ENCODE measurements at regions not wholly inside any gene's neighbourhood (a gene's known extent, or its start where the extent isn't known, plus 50 kb on each side); places are given as distances from the start of the nearest gene placed in this dataset.
"Not testable (repeated sequence)": the region's sequence is repeated elsewhere in the genome, so short reads cannot be mapped to it uniquely, and the experiment has no call there.

GRCh38 chr10:26355241-26355640 is 82.9 kb upstream of the APBB1IP start:
- no peak for DNase-seq (ENCODE audit: low spot score)

GRCh38 chr10:26357203-26357602 is 80.9 kb upstream of the APBB1IP start:
- DNase-seq (ENCODE audit: low spot score) = no peak

DNA sequence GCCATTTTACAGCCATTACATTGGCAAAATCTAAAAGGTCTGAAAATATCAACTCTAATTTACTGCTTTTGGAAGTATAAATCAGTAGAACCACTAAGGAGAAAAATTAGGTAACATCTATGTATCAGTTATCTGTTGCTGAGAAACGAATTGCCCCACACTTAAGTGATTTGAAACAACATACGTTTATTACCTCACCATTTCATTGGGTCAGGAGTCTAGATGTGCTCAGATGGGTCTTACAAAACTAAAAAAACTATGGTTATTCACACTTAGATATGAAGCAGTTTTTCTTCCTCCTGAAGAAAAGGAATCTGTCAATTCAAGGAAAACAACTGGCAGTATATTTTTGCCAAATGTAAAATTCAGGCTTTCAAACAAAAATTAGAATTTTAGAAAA is 80.1 kb upstream of the APBB1IP start:
- no peak for DNase-seq (ENCODE audit: low spot score)

GRCh38 chr10:26359670-26360069 is 78.5 kb upstream of the APBB1IP start:
- no peak for DNase-seq (ENCODE audit: low spot score)

- no peak for DNase-seq (ENCODE audit: low spot score)
Observed at GRCh38 chr10:26361351-26361750, 76.8 kb upstream of the APBB1IP start.

DNA sequence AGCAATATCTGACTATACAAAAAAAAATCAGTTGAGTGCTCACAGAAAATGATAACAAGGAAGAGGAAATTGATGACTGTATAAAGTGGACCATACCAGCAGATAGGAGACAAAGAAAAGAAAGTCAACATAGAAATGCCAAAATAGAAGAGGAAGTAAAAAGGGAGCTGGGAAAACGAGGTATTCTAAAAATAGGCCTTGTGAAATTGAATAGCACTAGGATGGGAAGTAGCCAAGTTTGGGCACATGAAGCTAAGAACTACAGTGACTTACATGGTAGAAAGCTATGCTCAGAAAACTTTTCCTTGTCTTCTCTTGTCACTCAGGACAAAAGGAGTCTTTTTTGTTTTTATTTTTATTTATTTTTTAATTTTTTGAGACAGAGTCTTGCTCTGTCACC is 76.2 kb upstream of the APBB1IP start:
- no peak for DNase-seq (ENCODE audit: low spot score)

- DNase-seq (ENCODE audit: low spot score) = no peak
Observed at GRCh38 chr10:26365681-26366358, 72.3 kb upstream of the APBB1IP start.

DNA sequence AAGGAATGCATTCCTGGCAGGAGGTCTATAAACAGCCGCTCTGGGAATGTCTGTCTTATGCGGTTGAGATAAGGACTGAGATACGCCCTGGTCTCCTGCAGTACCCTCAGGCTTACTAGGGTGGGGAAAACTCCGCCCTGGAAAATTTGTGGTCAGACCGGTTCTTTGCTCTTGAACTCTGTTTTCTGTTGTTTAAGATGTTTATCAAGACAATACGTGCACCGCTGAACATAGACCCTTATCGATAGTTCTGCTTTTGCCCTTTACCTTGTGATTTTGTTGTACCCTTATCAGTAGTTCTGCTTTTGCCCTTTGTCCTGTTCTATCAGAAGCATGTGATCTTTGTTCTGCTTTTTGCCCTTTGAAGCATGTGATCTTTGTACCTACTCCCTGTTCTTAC is 71.1 kb upstream of the APBB1IP start:
- DNase-seq (ENCODE audit: low spot score) = not testable (repeated sequence)

- DNase-seq (ENCODE audit: low spot score) = peak; percentile 65
Observed at GRCh38 chr10:26367771-26368170, 70.4 kb upstream of the APBB1IP start.

GRCh38 chr10:26368463-26368862 is 69.7 kb upstream of the APBB1IP start:
- DNase-seq (ENCODE audit: low spot score) = no peak

DNA sequence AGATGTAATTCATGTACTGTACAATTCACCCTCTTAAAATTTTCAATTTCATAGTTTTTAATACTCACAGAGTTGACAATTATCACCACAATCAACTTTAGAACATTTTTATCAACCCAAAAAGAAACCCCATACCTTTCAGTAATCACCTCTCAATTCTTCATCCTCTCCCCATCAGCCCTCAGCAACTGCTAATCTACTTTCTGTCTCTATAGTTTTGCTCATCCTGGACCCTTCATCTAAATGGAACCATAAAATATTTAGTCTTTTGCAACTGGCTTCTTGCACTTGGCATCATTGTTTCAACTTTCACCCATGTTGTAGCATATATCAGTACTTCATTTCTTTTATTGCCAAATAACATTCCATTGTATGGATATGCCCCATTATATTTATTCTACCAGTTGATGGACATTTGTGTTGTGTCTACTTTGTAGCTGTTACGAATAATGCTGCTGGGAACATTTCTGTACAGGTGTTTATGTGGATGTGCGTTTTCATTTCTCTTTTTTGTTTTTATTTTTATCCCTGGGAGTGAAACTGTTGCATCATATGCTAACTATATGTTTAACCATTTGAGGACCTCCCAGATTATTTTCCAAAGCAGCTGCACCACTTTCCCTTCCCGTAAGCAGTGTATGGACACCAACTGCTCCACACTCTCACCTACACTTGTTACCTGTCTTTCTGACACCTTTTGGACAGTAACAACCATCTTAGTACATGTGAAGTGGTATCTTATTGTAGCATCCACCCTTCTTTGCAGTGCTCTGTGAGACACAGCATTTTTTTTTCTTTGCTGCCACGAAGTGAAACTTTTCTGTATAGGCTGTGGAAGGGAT is 65.4 kb upstream of the APBB1IP start:
- no peak for DNase-seq (ENCODE audit: low spot score)

- no peak for DNase-seq (ENCODE audit: low spot score)
Observed at GRCh38 chr10:26374426-26374825, 63.7 kb upstream of the APBB1IP start.

DNA sequence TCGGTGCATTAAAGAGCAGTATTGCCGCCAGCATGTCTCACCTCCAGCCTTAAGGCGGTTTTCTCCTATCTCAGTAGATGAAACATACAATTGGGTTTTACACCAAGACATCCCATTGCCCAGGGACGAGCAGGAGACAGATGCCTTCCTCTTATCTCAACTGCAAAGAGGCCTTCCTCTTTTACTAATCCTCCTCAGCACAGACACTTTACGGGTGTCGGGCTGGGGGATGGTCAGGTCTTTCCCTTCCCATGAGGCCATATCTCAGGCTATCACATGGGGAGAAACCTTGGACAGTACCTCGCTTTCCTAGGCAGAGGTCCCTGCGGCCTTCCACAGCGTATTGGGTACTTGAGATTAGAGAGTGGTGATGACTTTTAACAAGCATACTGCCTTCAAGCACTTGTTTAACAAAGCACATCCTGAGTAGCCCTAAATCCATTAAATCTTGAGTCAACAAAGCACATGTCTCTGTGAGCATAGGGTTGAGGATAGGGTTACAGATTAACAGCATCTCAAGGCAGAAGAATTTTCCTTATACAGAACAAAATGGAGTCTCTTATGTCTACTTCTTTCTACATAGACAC is 60.8 kb upstream of the APBB1IP start:
- DNase-seq (ENCODE audit: low spot score) = not testable (repeated sequence)

DNA sequence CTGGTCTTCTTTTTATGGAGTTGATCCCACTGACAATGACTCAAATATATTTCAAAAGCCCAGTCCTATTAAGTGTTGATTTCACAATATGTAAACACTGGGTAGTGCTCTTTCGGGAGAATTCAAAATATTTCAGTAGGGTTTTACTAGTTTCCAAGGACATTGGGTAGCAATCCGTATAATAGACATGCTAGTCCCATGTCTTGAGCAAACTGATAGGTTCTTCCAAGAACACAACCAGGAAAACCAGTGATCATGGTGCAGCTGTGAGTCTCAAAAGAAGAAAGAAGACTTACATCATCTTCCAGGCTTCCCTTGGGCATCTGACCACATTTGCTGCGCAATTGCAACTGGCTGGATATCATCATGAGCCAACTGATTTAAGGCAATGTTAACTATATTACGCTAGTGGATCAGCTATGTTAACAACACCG is 59.3 kb upstream of the APBB1IP start:
- DNase-seq (ENCODE audit: low spot score) = no peak

- DNase-seq (ENCODE audit: low spot score) = no peak
Observed at GRCh38 chr10:26380815-26381214, 57.3 kb upstream of the APBB1IP start.

DNA sequence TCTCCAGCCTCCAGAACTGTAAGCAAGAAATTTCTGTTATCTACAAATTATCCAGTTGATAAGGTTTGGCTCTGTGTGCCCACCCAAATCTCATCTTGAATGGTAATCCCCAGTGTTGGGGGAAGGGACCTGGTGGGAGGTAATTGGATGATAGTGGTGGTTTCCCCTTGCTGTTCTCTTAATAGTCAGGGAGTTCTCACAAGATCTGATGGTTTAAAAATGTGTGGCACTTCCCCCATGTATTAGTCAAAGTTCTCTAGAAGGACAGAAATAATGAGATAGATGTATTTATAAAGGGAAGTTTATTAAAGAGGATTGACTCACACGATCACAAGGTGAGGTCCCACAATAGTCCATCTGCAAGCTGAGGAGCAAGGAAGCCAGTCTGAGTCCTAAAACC is 56.2 kb upstream of the APBB1IP start:
- DNase-seq (ENCODE audit: low spot score) = no peak

- no peak for DNase-seq (ENCODE audit: low spot score)
Observed at GRCh38 chr10:26384600-26384999, 53.5 kb upstream of the APBB1IP start.

GRCh38 chr10:26385443-26385842 is 52.7 kb upstream of the APBB1IP start:
- DNase-seq (ENCODE audit: low spot score) = no peak

DNA sequence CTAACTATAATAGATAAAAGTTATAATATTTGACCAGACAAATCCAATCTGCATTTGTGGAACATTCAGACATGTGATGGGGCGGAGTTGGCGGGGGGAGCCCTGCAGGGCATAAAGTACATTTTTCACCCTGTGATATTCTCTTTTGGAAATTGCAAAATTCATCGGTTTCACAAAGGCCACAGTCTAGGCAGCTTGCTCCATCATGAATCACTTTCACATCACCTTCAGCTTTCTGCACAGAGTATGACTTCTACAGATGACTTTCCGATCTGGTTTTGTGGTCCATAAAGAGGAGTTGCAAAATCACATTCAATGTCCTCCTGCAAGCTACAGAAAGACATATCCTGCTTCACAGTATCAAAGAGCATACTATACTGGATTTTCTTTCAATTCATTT is 51.4 kb upstream of the APBB1IP start:
- DNase-seq (ENCODE audit: low spot score) = no peak
